ENCODE measurements at regions not wholly inside any gene's neighbourhood (a gene's known extent, or its start where the extent isn't known, plus 50 kb on each side); places are given as distances from the start of the nearest gene placed in this dataset.

DNA sequence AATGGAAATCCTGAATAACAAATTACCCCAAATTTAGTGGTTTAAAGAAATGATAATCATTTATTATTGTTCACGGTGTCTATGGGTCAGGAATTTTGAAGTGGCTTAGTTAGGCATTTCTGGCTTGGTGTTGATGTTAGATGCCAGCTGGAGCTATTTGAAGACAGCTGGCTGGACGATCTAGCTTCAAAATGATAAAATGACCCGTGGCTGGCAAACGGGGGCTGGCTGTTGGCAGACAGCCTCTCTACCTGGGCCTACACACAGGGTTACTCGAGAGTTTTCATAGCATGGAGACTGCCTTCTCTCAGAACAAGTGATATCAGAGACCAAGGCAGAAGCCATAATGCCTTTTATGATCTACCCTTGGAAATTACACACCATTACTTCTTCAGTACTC, 285.2 kb downstream of the METTL15 start:
- DNase-seq (ENCODE audit: low read depth, low spot score), result no peak
- ATAC-seq, result no peak

DNA sequence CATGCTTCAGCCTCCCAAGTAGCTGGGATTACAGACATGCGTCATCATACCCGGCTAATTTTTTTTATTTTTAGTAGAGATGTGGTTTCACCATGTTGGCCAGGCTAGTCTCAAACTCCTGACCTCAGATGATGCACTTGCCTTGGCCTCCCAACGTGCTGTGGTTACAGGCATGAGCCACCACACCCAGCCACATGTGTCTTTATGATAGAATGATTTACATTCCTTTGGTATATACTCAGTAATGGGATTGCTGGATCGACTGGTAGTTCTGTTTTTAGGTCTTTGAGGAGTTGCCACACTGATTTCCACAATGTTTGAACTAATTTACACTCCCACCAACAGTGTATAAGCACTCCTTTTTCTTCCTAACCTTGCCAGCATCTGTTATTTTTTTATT, 276.2 kb downstream of the METTL15 start:
- BruUV-seq (replicated peaks), result no TSS peak
- in situ Hi-C loops (cut with HindIII; ENCODE audit: low pct_unique_long_range_greater_than_20kb, low sequenced_read_pairs), result no loop called here
- Histone ChIP-seq H3K4me1 (ENCODE audit: control insufficient read depth, insufficient read depth, low read length) (no peaks in the 10 kb centered on the region), H3K27me3 (ENCODE audit: control insufficient read depth, insufficient read depth, low read length) (no peaks in the 10 kb centered on the region), H3K36me3 (ENCODE audit: control insufficient read depth, insufficient read depth, low read length) (no peaks in the 10 kb centered on the region), H3K27ac (ENCODE audit: low read length) (no peak overlapping the region), H3K9me3 (ENCODE audit: control insufficient read depth, insufficient read depth, low read depth, low read length) (0 out of 2 replicates have a peak, but pooled peaks cover 3% of the 10 kb centered on the region), H3K4me3 (ENCODE audit: low read depth in 2 of 2, low read length in 2 of 2) (no peak overlapping the region)
- ATAC-seq (no peak), DNase-seq (ENCODE audit: low read depth, low spot score) (no peak)
- TF ChIP-seq POLR2AphosphoS5 (IDR thresholded peaks at IDR 0.05; ENCODE audit: low read depth, low read length) (no peak), TCF7L2 (IDR thresholded peaks at IDR 0.05; ENCODE audit: low read depth, low read length) (no peak), SIN3A (IDR thresholded peaks at IDR 0.05; ENCODE audit: borderline replicate concordance, insufficient read depth, low read depth, low read length) (no peak)
- TF ChIP-seq, protein P1, sequence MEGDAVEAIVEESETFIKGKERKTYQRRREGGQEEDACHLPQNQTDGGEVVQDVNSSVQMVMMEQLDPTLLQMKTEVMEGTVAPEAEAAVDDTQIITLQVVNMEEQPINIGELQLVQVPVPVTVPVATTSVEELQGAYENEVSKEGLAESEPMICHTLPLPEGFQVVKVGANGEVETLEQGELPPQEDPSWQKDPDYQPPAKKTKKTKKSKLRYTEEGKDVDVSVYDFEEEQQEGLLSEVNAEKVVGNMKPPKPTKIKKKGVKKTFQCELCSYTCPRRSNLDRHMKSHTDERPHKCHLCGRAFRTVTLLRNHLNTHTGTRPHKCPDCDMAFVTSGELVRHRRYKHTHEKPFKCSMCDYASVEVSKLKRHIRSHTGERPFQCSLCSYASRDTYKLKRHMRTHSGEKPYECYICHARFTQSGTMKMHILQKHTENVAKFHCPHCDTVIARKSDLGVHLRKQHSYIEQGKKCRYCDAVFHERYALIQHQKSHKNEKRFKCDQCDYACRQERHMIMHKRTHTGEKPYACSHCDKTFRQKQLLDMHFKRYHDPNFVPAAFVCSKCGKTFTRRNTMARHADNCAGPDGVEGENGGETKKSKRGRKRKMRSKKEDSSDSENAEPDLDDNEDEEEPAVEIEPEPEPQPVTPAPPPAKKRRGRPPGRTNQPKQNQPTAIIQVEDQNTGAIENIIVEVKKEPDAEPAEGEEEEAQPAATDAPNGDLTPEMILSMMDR (IDR thresholded peaks at IDR 0.05), result no peak
- TF ChIP-seq, protein P2, sequence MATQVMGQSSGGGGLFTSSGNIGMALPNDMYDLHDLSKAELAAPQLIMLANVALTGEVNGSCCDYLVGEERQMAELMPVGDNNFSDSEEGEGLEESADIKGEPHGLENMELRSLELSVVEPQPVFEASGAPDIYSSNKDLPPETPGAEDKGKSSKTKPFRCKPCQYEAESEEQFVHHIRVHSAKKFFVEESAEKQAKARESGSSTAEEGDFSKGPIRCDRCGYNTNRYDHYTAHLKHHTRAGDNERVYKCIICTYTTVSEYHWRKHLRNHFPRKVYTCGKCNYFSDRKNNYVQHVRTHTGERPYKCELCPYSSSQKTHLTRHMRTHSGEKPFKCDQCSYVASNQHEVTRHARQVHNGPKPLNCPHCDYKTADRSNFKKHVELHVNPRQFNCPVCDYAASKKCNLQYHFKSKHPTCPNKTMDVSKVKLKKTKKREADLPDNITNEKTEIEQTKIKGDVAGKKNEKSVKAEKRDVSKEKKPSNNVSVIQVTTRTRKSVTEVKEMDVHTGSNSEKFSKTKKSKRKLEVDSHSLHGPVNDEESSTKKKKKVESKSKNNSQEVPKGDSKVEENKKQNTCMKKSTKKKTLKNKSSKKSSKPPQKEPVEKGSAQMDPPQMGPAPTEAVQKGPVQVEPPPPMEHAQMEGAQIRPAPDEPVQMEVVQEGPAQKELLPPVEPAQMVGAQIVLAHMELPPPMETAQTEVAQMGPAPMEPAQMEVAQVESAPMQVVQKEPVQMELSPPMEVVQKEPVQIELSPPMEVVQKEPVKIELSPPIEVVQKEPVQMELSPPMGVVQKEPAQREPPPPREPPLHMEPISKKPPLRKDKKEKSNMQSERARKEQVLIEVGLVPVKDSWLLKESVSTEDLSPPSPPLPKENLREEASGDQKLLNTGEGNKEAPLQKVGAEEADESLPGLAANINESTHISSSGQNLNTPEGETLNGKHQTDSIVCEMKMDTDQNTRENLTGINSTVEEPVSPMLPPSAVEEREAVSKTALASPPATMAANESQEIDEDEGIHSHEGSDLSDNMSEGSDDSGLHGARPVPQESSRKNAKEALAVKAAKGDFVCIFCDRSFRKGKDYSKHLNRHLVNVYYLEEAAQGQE (IDR thresholded peaks at IDR 0.05; ENCODE audit: insufficient read depth in 1 of 2, low read depth in 2 of 2, low read length in 1 of 2), result no peak
- POLR2A ChIA-PET, result interaction anchor here (0.6 kb wide), 1 partner anchor 278 kb away, joined by 22 read pairs; no protein-coding TSS in a partner anchor
- intact Hi-C loops (cut with micrococcal nuclease; ENCODE audit: unreplicated experiment), result no loop called here
- CTCF ChIA-PET, result no interaction called here

More for the DNA sequence above, 285.2 kb downstream of the METTL15 start:
- no peak overlapping the region for H3K4me3 ChIP-seq (ENCODE audit: low read depth in 2 of 2, low read length in 2 of 2)
- H3K9me3 ChIP-seq (ENCODE audit: control insufficient read depth, insufficient read depth, low read depth, low read length), result no peaks in the 10 kb centered on the region
- intact Hi-C loops (cut with micrococcal nuclease; ENCODE audit: unreplicated experiment) (no loop called here), in situ Hi-C loops (cut with HindIII; ENCODE audit: low pct_unique_long_range_greater_than_20kb, low sequenced_read_pairs) (no loop called here)
- H3K36me3 ChIP-seq (ENCODE audit: control insufficient read depth, insufficient read depth, low read length), result no peaks in the 10 kb centered on the region
- no TSS peak for BruUV-seq (replicated peaks)
- no peaks in the 10 kb centered on the region for H3K27me3 ChIP-seq (ENCODE audit: control insufficient read depth, insufficient read depth, low read length)
- ChIA-PET POLR2A (no interaction called here), CTCF (no interaction called here)
- H3K4me1 ChIP-seq (ENCODE audit: control insufficient read depth, insufficient read depth, low read length), result no peaks in the 10 kb centered on the region
- no peak overlapping the region for H3K27ac ChIP-seq (ENCODE audit: low read length)
- TF ChIP-seq POLR2AphosphoS5 (IDR thresholded peaks at IDR 0.05; ENCODE audit: low read depth, low read length) (no peak), TCF7L2 (IDR thresholded peaks at IDR 0.05; ENCODE audit: low read depth, low read length) (no peak)
- TF ChIP-seq, protein P1 (IDR thresholded peaks at IDR 0.05), result no peak
